ENCODE measurements at regions not wholly inside any gene's neighbourhood (a gene's known extent, or its start where the extent isn't known, plus 50 kb on each side); places are given as distances from the start of the nearest gene placed in this dataset.

DNA sequence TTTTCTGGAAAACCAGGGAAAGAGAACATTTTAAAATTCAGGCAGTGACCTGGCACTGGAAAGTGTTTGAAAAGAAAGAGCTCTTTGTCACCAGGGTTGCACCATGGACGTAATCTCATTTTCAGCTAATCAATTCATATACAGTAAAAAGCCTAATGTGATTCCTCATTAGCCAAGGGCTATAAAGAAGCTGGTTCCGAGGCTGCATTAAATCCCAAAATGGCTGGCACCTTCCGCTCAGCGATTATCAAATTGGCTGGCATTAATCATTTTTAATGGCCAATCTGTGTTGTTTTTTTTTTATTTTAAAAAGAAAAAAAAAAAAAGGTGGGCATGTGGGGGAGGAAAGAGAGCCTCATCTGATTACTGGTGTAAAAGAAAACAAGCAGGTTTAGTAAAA lies 341.4 kb downstream of the RAB28 start:
- Histone ChIP-seq H3K36me3 (ENCODE audit: control insufficient read depth, insufficient read depth, low read length) (no peaks in the 10 kb centered on the region), H3K27me3 (ENCODE audit: control insufficient read depth, insufficient read depth, low read length) (no peaks in the 10 kb centered on the region), H3K4me3 (ENCODE audit: low read depth, low read length) (no peak overlapping the region)
- no peak for DNase-seq (ENCODE audit: low read depth)
- TF ChIP-seq, protein P1, sequence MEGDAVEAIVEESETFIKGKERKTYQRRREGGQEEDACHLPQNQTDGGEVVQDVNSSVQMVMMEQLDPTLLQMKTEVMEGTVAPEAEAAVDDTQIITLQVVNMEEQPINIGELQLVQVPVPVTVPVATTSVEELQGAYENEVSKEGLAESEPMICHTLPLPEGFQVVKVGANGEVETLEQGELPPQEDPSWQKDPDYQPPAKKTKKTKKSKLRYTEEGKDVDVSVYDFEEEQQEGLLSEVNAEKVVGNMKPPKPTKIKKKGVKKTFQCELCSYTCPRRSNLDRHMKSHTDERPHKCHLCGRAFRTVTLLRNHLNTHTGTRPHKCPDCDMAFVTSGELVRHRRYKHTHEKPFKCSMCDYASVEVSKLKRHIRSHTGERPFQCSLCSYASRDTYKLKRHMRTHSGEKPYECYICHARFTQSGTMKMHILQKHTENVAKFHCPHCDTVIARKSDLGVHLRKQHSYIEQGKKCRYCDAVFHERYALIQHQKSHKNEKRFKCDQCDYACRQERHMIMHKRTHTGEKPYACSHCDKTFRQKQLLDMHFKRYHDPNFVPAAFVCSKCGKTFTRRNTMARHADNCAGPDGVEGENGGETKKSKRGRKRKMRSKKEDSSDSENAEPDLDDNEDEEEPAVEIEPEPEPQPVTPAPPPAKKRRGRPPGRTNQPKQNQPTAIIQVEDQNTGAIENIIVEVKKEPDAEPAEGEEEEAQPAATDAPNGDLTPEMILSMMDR (IDR thresholded peaks at IDR 0.05; ENCODE audit: insufficient read depth, low read length, severe bottlenecking) = no peak
- FAIRE-seq = no peak

DNA sequence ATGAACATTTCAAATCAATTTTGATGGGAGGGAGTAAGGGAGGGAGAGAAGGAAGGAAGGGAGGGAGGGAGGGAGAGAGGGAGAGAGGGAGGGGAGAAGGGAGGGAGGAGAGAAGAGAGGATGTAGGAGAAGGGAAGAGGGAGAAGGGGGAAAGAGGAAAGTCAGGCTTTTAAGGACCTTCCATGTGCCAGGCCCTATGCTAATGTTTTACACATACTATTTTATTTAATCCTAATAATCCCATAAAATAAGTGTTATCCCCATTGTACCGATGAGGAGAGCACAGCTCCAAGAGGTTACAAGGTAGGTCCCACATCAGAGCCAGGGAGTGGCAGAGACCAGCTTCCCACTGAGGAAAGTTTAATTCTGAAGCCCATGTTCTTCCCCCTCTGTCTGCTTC lies 341.9 kb downstream of the RAB28 start:
- no peaks in the 10 kb centered on the region for H3K36me3 ChIP-seq (ENCODE audit: control insufficient read depth, insufficient read depth, low read length)
- FAIRE-seq (no peak), DNase-seq (ENCODE audit: low read depth) (no peak)
- H3K4me3 ChIP-seq (ENCODE audit: low read depth, low read length) = no peak overlapping the region
- TF ChIP-seq, protein P1 (IDR thresholded peaks at IDR 0.05; ENCODE audit: insufficient read depth, low read length, severe bottlenecking) = no peak
- no peaks in the 10 kb centered on the region for H3K27me3 ChIP-seq (ENCODE audit: control insufficient read depth, insufficient read depth, low read length)

DNA sequence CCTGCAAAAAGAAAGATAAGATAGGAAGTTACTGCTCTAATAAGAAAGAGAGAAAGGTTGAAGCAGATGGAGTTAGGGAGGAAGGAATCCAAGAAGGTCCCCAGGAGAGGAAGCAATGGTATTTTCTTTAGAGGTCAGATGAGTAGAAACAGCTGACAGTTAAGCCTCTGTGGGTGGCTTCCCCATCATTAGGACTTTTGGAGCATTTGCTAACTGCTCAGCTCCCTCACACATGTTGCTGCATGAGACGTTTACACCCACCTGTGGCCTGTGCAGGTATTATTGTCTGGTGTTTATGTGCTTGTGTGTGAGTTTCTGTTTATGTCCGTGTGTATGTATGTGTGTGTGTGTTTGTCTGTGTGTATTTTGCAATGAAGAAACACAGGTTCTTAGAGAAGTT lies 346.8 kb downstream of the RAB28 start:
- H3K36me3 ChIP-seq (ENCODE audit: control insufficient read depth, insufficient read depth, low read length) = no peaks in the 10 kb centered on the region

DNA sequence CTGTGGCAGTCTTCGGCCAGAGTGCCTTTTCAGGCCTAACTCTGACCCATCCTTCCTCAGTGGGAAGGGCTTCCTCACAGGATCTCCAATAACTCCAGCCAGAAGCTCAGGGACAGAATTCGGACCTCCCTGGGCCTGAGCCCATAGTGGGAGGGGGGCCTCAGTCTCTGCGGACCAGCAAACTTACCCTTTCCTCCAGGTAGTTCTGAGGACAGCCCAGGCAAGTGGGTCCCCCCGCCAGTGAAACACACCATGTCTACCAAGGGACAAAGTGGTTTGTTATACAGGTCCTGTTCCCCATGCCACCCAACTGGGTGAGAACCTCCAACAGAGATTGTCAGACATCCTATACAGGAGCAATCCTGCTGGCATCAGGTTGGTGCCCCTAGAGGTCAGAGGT lies 350.4 kb downstream of the RAB28 start:
- Histone ChIP-seq H3K36me3 (ENCODE audit: control insufficient read depth, insufficient read depth, low read length) (no peaks in the 10 kb centered on the region), H3K27me3 (ENCODE audit: control insufficient read depth, insufficient read depth, low read length) (no peaks in the 10 kb centered on the region), H3K4me3 (ENCODE audit: low read depth, low read length) (no peak overlapping the region)
- TF ChIP-seq, protein P1 (IDR thresholded peaks at IDR 0.05; ENCODE audit: insufficient read depth, low read length, severe bottlenecking) = no peak
- no peak for DNase-seq (ENCODE audit: low read depth)
- FAIRE-seq = no peak

More for the DNA sequence above, 346.8 kb downstream of the RAB28 start:
- TF ChIP-seq, protein P1 (IDR thresholded peaks at IDR 0.05; ENCODE audit: insufficient read depth, low read length, severe bottlenecking) = no peak
- DNase-seq (ENCODE audit: low read depth) (no peak), FAIRE-seq (peak; percentile 13)
- Histone ChIP-seq H3K4me3 (ENCODE audit: low read depth, low read length) (no peak overlapping the region), H3K27me3 (ENCODE audit: control insufficient read depth, insufficient read depth, low read length) (no peaks in the 10 kb centered on the region)

- Histone ChIP-seq H3K36me3 (ENCODE audit: control insufficient read depth, insufficient read depth, low read length) (no peaks in the 10 kb centered on the region), H3K4me3 (ENCODE audit: low read depth, low read length) (no peak overlapping the region), H3K27me3 (ENCODE audit: control insufficient read depth, insufficient read depth, low read length) (no peaks in the 10 kb centered on the region)
- FAIRE-seq (no peak), DNase-seq (ENCODE audit: low read depth) (no peak)
- TF ChIP-seq, protein P1 (IDR thresholded peaks at IDR 0.05; ENCODE audit: insufficient read depth, low read length, severe bottlenecking) = no peak
These were observed 353.3 kb downstream of the RAB28 start for GRCh38 chr4:13130848-13131247.

DNA sequence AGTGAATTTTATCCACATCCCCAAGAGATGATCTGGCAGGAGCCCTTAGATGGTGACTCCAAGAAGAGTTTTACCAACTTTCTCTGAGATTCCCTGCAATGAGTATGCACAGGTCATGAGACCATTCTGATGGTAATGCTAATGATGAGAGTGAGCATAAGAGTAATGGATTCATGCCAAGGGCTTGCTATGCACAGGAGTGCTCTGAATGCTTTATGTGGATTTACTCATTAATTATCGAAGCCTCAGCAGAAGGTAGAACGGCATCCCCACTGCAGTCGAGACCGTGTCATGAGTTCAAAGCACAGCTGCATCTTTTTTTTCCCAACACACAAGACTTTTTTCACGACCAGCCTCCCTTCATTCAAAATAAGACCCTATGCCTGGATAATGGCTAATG lies 355.0 kb downstream of the RAB28 start:
- no peak for DNase-seq (ENCODE audit: low read depth)
- no peaks in the 10 kb centered on the region for H3K27me3 ChIP-seq (ENCODE audit: control insufficient read depth, insufficient read depth, low read length)
- H3K4me3 ChIP-seq (ENCODE audit: low read depth, low read length) = no peak overlapping the region
- H3K36me3 ChIP-seq (ENCODE audit: control insufficient read depth, insufficient read depth, low read length) = no peaks in the 10 kb centered on the region
- TF ChIP-seq, protein P1 (IDR thresholded peaks at IDR 0.05; ENCODE audit: insufficient read depth, low read length, severe bottlenecking) = no peak
- FAIRE-seq = no peak

All from bronchial epithelial cell (primary cell).